B cell (primary cell): ENCODE measurements at regions not wholly inside any gene's neighbourhood (a gene's known extent, or its start where the extent isn't known, plus 50 kb on each side); places are given as distances from the start of the nearest gene placed in this dataset.

Experiments used
- CTCF ChIP-seq: fragments of 200-600 bp; IDR thresholded peaks from one replicate; pipeline ENCODE4 v1.8.0; 2022; ENCODE audit warnings: antibody characterized with exemption, mild to moderate bottlenecking
- EZH2 ChIP-seq: IDR thresholded peaks from 2 replicates; pipeline ENCODE4 v1.6.1; 2012; ENCODE audit warnings: borderline replicate concordance, low read depth, mild to moderate bottlenecking, moderate library complexity, low read length; ENCODE audit not compliant: insufficient read depth, poor library complexity, severe bottlenecking

GRCh38 chr9:38198140-38198539 is 129.1 kb upstream of the SHB start:
- TF ChIP-seq CTCF, result no peak
- TF ChIP-seq EZH2, result no peak
